ENCODE measurements at regions not wholly inside any gene's neighbourhood (a gene's known extent, or its start where the extent isn't known, plus 50 kb on each side); places are given as distances from the start of the nearest gene placed in this dataset.

DNA sequence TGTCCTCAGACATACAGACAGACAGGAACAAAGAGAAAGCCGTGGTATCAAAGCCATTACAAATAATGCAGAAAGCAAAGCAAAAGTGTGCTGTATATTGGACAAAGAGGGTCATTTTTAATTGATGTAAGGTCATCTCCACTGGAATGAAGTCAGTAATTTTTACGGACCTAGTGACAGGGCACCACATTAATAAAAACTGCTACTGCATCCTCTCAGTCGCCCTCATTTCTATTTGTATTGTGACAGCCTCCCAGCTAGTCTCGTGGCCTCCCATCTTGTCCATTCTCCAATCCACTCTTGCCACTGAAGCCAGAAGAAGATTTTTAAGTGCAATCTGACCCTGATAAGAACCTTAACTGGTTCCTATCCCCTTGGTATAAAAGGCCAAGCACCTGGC, 132.4 kb downstream of the NUAK1 start:
- H3K27ac ChIP-seq (replicated peaks): no peak overlapping the region
- TF ChIP-seq CTCF (IDR thresholded peaks at IDR 0.05; ENCODE audit: borderline replicate concordance): no peak
- H3K27me3 ChIP-seq (ENCODE audit: low read depth): no peaks in the 10 kb centered on the region
- no peak overlapping the region for H3K4me3 ChIP-seq
- no peaks in the 10 kb centered on the region for H3K4me1 ChIP-seq
- H3K9me3 ChIP-seq (replicated peaks): no peaks in the 10 kb centered on the region
- no peaks in the 10 kb centered on the region for H3K36me3 ChIP-seq
- no peak for DNase-seq
- intact Hi-C loops (cut with micrococcal nuclease): no loop called here

GRCh38 chr12:106006940-106007339, 131.8 kb downstream of the NUAK1 start:
- no peaks in the 10 kb centered on the region for H3K4me1 ChIP-seq
- DNase-seq: no peak
- no peaks in the 10 kb centered on the region for H3K9me3 ChIP-seq (replicated peaks)
- no peak overlapping the region for H3K27ac ChIP-seq (replicated peaks)
- TF ChIP-seq CTCF (IDR thresholded peaks at IDR 0.05; ENCODE audit: borderline replicate concordance): no peak
- no peaks in the 10 kb centered on the region for H3K36me3 ChIP-seq
- intact Hi-C loops (cut with micrococcal nuclease): no loop called here
- H3K27me3 ChIP-seq (ENCODE audit: low read depth): no peaks in the 10 kb centered on the region
- no peak overlapping the region for H3K4me3 ChIP-seq

DNA sequence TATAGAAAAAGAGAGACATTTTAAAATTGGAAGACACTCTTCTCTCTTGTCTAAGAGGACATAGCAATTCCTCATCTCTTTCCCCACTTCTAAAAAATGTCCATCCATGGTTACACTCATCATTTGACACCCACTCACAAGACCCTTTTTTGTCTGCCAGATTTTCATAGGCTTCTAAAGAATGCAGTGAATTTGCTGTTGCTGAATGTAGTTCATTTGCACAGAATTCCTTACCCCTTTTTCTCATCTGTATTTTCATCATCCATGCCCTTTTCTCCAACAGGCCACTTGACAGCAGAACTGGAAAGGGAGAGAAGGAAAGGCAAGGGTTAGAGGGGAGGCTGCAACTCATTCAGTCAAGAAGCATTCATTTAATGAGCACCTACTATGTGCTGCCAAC, 128.0 kb downstream of the NUAK1 start:
- Histone ChIP-seq H3K9me3 (replicated peaks) (no peaks in the 10 kb centered on the region), H3K4me3 (no peak overlapping the region), H3K4me1 (no peaks in the 10 kb centered on the region), H3K27me3 (ENCODE audit: low read depth) (no peaks in the 10 kb centered on the region), H3K36me3 (no peaks in the 10 kb centered on the region), H3K27ac (replicated peaks) (no peak overlapping the region)
- no peak for DNase-seq
- intact Hi-C loops (cut with micrococcal nuclease): no loop called here
- no peak for TF ChIP-seq CTCF (IDR thresholded peaks at IDR 0.05; ENCODE audit: borderline replicate concordance)
